ENCODE measurements at regions not wholly inside any gene's neighbourhood (a gene's known extent, or its start where the extent isn't known, plus 50 kb on each side); places are given as distances from the start of the nearest gene placed in this dataset.
"Not testable (repeated sequence)": the region's sequence is repeated elsewhere in the genome, so short reads cannot be mapped to it uniquely, and the experiment has no call there.

- DNase-seq = no peak
Observed at GRCh38 chr17:79560527-79560926, 50.3 kb downstream of the RBFOX3 start.

GRCh38 chr17:79559111-79559887 lies 51.6 kb downstream of the RBFOX3 start:
- no peak for DNase-seq

DNA sequence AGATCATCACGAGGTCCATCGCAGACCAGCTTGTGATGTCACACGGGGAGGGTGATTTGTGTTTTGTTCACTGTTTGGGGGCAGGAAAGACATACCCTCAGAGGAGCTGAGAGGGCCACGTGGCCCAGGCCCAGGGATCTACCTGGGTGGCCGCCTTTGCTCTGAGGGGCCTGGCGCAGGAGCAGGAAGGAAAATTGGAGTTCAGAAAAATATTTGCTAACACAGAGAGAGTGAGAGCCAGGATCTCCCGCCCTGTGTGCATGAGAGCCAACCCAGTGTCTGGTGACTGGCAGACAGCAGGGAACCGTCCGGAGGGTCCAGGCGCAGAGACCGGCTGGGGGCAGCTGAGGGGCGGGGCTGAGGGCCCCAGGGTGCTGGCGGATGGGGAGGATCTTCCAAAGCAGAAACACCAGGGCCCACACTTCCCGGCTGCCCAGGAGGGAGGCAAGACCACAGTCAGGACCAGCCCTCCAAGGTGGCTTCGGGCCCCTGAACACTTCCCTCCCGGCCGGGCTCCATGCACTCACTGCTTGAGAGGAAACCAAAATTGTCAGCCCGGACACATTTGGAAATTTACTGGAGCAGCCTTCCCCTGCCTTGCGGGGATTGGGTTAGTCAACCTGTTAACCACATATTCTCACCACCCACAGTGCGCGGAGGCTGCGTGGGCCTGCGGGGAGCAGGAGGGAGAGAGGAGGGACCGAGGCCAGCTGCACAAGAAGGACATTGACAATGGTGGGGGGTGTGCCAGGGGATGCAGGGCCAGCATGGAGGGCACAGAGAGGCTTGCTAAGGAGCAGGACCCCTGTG lies 52.6 kb downstream of the RBFOX3 start:
- no peak for DNase-seq

DNA sequence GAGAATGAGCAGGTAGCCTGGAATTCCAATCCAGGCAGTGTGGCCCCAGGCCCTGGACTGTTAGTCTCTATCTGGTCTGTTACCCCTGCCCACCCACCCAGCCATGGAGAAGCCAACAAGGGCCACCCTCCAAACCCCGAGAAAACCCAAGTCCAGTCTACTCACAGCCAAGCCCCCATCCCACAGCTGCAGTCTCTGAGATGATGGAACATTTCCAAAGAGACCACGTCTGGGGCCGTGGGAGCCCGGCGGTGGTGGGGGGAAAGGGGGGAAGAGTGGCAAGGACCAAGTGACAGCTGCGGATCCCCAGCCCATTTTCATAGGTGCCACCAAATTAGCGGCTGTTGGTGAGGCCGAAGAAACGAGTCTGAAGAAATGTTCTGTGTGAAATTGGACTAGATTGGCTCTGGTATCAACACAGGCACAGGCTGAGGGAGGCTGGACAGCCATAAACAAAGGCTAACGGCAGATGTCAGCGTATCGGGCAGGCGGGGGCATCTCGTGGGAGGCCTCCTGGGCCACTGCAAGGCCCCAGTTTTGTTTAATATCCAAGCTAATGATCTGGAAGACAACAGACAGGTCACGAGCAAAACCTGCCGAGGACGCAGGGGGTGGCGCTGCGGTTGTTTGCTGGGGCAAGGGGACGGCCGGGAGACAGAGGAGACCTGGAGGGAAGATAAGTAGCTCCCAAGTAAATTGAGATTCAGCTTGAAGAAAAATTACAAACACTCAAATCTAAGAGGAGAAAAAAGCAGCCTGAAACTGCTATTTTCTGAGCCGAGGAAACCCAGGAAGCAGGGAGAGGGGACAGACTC lies 53.4 kb downstream of the RBFOX3 start:
- DNase-seq = no peak

- no peak for DNase-seq
Observed at GRCh38 chr17:79556271-79556670, 54.6 kb downstream of the RBFOX3 start.

DNA sequence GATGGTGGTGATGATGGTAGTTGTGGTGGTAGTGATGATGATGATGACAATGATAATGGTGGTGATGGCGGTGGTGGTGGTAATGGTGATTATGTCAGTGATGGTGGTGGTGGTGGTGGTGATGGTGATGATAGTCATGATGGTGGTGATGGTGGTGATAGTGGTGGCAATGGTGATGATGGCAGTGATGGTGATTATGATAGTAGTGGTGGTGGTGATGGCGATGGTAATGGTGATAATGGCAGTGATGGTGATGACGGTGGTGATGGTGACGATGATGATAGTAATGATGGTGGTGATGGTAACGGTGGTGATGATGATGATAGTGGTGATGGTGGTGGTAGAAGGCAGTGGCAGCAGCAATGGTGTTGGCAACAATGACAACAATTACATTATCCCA lies 55.3 kb downstream of the RBFOX3 start:
- no peak for DNase-seq

DNA sequence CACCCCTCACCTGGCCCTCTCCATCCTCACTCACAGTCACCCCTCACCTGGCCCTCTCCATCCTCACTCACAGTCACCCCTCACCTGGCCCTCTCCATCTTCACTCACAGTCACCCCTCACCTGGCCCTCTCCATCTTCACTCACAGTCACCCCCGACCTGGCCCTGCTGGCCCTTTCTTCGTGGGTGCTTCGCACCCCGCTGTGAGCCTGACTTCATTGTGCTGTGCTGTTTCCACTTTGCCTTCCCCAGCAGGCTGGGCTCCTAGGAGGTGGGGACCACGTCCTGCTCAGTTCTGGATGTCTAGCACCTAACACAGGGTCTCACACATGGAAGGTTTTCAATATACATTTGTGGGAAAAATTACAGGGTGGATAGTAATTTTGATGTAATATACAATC lies 56.5 kb downstream of the RBFOX3 start:
- not testable (repeated sequence) for DNase-seq

GRCh38 chr17:79552824-79553223 lies 58.0 kb downstream of the RBFOX3 start:
- DNase-seq = no peak

- DNase-seq = no peak
Observed at GRCh38 chr17:79552405-79552804, 58.4 kb downstream of the RBFOX3 start.

DNA sequence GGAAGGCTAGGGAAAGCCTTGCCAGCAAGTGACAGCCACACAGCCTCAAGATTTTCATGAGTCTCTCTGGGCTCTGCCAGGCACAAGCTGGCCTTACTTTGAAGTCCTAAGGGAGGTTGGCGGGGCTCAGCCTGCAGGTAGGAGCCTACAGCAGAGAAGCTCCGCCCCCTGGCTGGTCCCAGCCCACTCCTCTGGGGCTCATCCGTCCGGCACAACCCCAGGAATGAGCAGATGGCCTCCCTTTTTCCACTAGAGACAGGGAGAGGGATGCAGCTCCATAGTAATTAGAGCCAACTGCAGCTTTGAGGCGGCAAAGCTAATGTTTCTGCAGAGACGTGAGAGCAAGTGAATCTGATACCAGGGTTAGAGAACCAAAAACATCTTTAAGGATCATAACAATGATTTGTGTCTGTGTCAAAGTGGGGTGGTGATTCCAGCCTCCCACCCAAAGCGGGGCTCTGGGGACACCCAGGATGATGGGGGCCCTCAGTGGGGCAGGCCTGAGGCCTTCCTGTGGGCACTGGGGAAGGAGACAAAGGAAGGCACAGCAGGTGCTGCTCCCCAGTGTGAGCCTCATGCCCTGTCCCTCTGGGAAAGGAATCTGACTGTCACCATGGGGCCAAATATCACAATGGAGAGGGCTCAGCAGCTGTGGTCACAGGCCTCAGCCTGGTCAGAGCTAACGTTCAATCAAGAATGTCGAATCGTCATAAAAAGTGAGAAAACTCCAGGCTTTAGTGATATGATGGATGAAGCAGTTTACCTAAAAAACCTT lies 61.5 kb downstream of the RBFOX3 start:
- no peak for DNase-seq

- DNase-seq = no peak
Observed at GRCh38 chr17:79548116-79548515, 62.7 kb downstream of the RBFOX3 start.

DNA sequence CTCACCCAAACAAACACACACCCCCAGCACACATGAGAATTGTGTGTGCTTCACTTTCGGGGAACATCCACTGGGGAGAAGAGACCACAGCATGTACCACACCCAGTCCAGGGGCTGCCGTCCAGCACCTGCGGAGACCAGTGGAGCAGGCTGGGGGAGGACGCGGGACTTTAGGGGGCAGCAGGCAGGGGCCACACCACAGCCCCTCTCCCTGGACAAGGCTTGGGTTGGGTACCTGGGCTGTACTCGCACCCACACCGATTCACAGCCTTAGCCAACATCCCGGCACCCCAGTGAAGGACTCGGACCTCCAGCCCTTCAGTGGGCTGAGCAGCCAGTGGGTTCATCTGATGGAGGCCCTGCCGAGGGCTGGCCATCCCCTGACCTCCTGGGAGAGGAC lies 63.3 kb downstream of the RBFOX3 start:
- DNase-seq = no peak

DNA sequence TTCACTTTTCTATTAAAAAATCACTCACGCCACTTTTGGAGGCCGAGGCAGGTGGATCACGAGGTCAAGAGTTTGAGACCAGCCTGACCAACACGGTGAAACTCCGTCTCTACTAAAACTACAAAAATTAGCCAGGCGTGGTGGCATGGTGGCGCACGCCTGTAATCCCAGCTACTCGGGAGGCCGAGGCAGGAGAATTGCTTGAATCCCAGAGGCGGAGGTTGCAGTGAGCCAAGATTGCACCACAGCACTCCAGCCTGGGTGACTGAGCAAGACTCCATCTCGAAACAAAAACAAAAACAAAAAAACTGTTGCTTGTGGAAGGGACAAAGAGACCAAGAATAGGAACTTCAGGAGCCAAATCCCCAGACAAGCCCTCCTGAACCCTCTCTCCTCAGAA lies 63.7 kb downstream of the RBFOX3 start:
- not testable (repeated sequence) for DNase-seq

DNA sequence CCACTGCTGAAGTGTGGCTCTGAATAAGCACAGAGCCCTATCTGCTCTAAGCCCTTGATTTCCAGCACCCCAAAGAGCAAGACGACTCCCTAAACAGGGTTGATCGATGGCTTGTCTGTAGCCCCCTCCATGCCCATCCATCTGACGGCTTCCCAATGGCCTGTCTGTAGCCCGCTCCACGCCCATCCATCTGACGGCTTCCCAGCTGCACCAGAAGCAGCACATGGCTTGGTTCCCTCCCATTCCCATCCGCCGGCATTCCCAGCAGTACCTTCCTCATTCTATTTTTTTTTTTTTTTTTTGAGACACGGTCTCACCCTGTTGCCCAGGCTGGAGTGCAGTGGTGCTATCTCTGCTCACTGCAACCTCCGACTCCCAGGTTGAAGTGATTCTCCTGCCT lies 64.5 kb downstream of the RBFOX3 start:
- no peak for DNase-seq

DNA sequence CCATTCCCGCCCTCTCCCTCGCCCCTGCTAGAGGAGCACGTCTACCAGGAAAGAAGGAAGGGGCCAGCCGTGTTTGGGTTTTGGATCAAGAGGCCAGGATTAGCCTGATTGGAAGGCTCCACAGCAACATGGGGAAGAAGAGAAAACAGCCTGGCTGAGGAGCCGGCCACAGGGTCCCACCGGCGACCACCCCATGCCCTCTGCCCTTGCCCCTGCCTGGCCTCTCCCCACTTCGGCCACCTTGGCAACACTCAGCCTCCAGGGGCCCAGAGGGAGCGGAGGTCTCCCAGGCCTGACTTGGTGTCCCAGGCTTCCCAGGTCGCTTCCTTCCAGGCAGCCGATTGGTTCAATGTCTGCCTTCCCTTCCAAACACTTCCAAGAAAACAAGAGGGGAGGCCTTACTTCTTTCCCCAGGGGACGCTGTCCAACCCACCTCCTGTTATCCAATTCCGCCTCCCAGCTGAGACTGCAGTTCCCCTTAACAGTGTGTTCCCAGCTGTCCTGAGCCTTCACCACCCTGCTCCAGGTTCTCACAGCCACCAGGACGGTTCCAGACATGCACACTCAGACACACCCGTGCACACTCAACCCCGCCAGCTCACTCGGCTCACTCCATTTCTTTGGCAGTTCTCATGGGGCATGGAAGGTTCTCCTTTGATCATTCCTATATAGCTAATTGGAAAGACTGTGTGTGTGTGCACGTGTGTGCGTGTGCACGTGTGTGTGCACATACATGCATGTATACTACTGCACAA lies 65.4 kb downstream of the RBFOX3 start:
- DNase-seq = no peak

GRCh38 chr17:79544142-79544914 lies 66.5 kb downstream of the RBFOX3 start:
- no peak for DNase-seq

DNA sequence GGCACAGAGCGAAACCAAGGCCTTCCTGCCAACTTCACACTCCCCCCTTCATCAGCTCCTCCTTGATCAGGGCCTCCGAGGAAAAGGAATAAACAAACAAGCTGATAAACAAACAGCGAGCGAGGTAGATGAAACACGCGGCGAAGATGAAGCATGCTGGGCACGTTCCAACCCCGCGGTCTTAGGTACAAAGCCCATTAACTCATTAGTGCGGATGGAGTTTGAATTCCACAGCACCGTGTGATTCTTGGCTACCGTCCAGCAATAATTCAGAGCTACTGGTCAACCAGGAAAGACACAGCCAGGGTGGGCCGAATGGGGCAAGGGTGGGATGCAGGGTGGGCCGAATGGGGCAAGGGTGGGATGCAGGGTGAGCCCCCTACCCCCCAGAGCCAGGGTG lies 67.3 kb downstream of the RBFOX3 start:
- no peak for DNase-seq

- no peak for DNase-seq
Observed at GRCh38 chr17:79542718-79543117, 68.1 kb downstream of the RBFOX3 start.

DNA sequence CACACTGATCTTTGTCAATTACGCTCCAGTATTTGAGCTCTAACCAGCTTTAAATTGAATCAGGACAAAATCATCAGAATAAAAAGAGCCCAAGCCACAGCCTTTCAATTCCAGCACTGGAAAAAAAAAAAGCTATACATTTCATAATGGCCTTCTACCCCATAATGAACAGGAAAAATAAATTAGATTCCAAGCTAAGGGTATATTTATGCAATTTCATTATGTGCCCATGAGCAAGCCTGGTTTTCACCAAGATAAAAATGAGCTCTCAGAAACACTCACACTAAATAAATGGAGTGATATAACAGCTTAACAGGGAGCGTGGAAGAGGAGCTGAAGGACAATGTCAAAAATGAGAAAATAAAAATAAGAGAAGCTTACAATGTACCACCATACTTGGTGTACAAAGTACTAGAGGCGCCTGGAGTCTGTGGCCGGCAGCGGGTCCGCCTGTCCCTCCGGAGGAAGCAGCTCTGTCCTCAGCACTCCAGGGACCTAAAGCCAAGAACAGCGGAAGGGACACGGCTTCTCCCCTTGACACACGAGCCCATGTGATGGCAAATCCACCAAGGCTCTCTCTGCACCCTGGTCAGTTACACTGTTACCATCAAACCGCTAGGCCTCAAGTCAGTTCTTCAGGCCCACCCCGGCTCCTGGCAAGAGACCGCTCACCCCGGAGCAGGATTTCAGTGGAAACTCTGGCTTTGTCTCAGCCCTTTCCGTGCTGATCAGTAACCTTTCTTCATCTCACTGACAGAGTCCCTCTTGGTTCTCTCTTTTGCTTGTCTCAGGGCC lies 69.6 kb downstream of the RBFOX3 start:
- no peak for DNase-seq

All from NCI-H1930 (cell line).